HUES48 (cell line): ENCODE measurements at regions not wholly inside any gene's neighbourhood (a gene's known extent, or its start where the extent isn't known, plus 50 kb on each side); places are given as distances from the start of the nearest gene placed in this dataset.

Experiments
- H3K27ac ChIP-seq: one replicate; pipeline ENCODE4 v1.7.0; 2013; ENCODE audit warnings: low read depth, low read length, inconsistent platforms
- H3K27me3 ChIP-seq: 2 replicates; pipeline ENCODE4 v1.6.1; 2013; ENCODE audit warnings: mild to moderate bottlenecking, low read length; ENCODE audit not compliant: control insufficient read depth, insufficient read depth
- H3K36me3 ChIP-seq: 2 replicates; pipeline ENCODE4 v1.6.1; 2013; ENCODE audit warnings: low read length; ENCODE audit not compliant: control insufficient read depth, insufficient read depth
- H3K4me1 ChIP-seq: 2 replicates; pipeline ENCODE4 v1.6.1; 2013; ENCODE audit warnings: mild to moderate bottlenecking, low read length; ENCODE audit not compliant: control insufficient read depth, insufficient read depth
- H3K4me3 ChIP-seq: 2 replicates; pipeline ENCODE4 v1.5.1; 2013; ENCODE audit warnings: mild to moderate bottlenecking, low read depth, low read length
- H3K9ac ChIP-seq: 2 replicates; pipeline ENCODE4 v1.6.1; 2013; ENCODE audit warnings: mild to moderate bottlenecking, low read depth, low read length, moderate library complexity
- H3K9me3 ChIP-seq: 2 replicates; pipeline ENCODE4 v1.6.1; 2013; ENCODE audit warnings: low read length; ENCODE audit not compliant: control insufficient read depth, insufficient read depth

GRCh38 chr10:8766899-8767298 is 712.4 kb downstream of the GATA3 start:
- no peak overlapping the region for H3K4me3 ChIP-seq
- H3K27me3 ChIP-seq: no peaks in the 10 kb centered on the region
- H3K4me1 ChIP-seq: peaks cover 16% of the 10 kb centered on the region
- H3K9ac ChIP-seq: no peak overlapping the region
- H3K9me3 ChIP-seq: no peaks in the 10 kb centered on the region
- H3K27ac ChIP-seq: no peak overlapping the region
- no peaks in the 10 kb centered on the region for H3K36me3 ChIP-seq

GRCh38 chr10:8767591-8767990 is 713.1 kb downstream of the GATA3 start:
- no peaks in the 10 kb centered on the region for H3K9me3 ChIP-seq
- no peak overlapping the region for H3K9ac ChIP-seq
- no peaks in the 10 kb centered on the region for H3K36me3 ChIP-seq
- no peak overlapping the region for H3K27ac ChIP-seq
- H3K4me1 ChIP-seq: peaks cover 16% of the 10 kb centered on the region
- H3K27me3 ChIP-seq: no peaks in the 10 kb centered on the region
- no peak overlapping the region for H3K4me3 ChIP-seq

GRCh38 chr10:8768341-8768740 is 713.9 kb downstream of the GATA3 start:
- no peaks in the 10 kb centered on the region for H3K36me3 ChIP-seq
- no peaks in the 10 kb centered on the region for H3K9me3 ChIP-seq
- peaks cover 16% of the 10 kb centered on the region for H3K4me1 ChIP-seq
- H3K9ac ChIP-seq: no peak overlapping the region
- no peak overlapping the region for H3K27ac ChIP-seq
- no peak overlapping the region for H3K4me3 ChIP-seq
- H3K27me3 ChIP-seq: no peaks in the 10 kb centered on the region

GRCh38 chr10:8768852-8769251 is 714.4 kb downstream of the GATA3 start:
- Histone ChIP-seq H3K27me3 (no peaks in the 10 kb centered on the region), H3K9ac (no peak overlapping the region)

GRCh38 chr10:8776926-8777622 is 722.6 kb downstream of the GATA3 start:
- Histone ChIP-seq H3K36me3 (no peaks in the 10 kb centered on the region), H3K27me3 (no peaks in the 10 kb centered on the region), H3K4me1 (no peaks in the 10 kb centered on the region), H3K4me3 (no peak overlapping the region), H3K27ac (no peak overlapping the region), H3K9ac (no peak overlapping the region), H3K9me3 (no peaks in the 10 kb centered on the region)

More at GRCh38 chr10:8768852-8769251, 714.4 kb downstream of the GATA3 start:
- no peaks in the 10 kb centered on the region for H3K36me3 ChIP-seq
- H3K4me1 ChIP-seq: peaks cover 16% of the 10 kb centered on the region
- H3K4me3 ChIP-seq: no peak overlapping the region
- H3K9me3 ChIP-seq: no peaks in the 10 kb centered on the region
- H3K27ac ChIP-seq: no peak overlapping the region

GRCh38 chr10:8778713-8779112 is 724.2 kb downstream of the GATA3 start:
- H3K4me1 ChIP-seq: no peaks in the 10 kb centered on the region

GRCh38 chr10:8787649-8788048 is 733.2 kb downstream of the GATA3 start:
- Histone ChIP-seq H3K27ac (no peak overlapping the region), H3K9ac (no peak overlapping the region), H3K4me3 (no peak overlapping the region), H3K27me3 (no peaks in the 10 kb centered on the region), H3K4me1 (no peaks in the 10 kb centered on the region), H3K9me3 (peaks cover 2% of the 10 kb centered on the region; the same call in 1 of the 2 replicates), H3K36me3 (no peaks in the 10 kb centered on the region)

More at GRCh38 chr10:8778713-8779112, 724.2 kb downstream of the GATA3 start:
- Histone ChIP-seq H3K9ac (no peak overlapping the region), H3K27me3 (no peaks in the 10 kb centered on the region), H3K27ac (no peak overlapping the region), H3K4me3 (no peak overlapping the region), H3K9me3 (no peaks in the 10 kb centered on the region), H3K36me3 (no peaks in the 10 kb centered on the region)

- no peak overlapping the region for H3K4me3 ChIP-seq
- peaks cover 2% of the 10 kb centered on the region; the same call in 1 of the 2 replicates for H3K9me3 ChIP-seq
- H3K36me3 ChIP-seq: no peaks in the 10 kb centered on the region
- H3K4me1 ChIP-seq: no peaks in the 10 kb centered on the region
- H3K27me3 ChIP-seq: no peaks in the 10 kb centered on the region
- H3K27ac ChIP-seq: no peak overlapping the region
- no peak overlapping the region for H3K9ac ChIP-seq
Observed at GRCh38 chr10:8790390-8790789, 735.9 kb downstream of the GATA3 start.

- H3K4me1 ChIP-seq: no peaks in the 10 kb centered on the region
- H3K9me3 ChIP-seq: no peaks in the 10 kb centered on the region
- H3K27ac ChIP-seq: no peak overlapping the region
- H3K9ac ChIP-seq: no peak overlapping the region
- H3K36me3 ChIP-seq: no peaks in the 10 kb centered on the region
- H3K27me3 ChIP-seq: no peaks in the 10 kb centered on the region
- no peak overlapping the region for H3K4me3 ChIP-seq
Observed at GRCh38 chr10:8794860-8795259, 740.4 kb downstream of the GATA3 start.

- Histone ChIP-seq H3K9ac (no peak overlapping the region), H3K36me3 (no peaks in the 10 kb centered on the region), H3K4me3 (no peak overlapping the region), H3K9me3 (no peaks in the 10 kb centered on the region), H3K4me1 (peaks cover 5% of the 10 kb centered on the region; the same call in 1 of the 2 replicates), H3K27me3 (peaks cover 3% of the 10 kb centered on the region; the same call in 1 of the 2 replicates), H3K27ac (no peak overlapping the region)
Observed at GRCh38 chr10:8800426-8800825, 745.9 kb downstream of the GATA3 start.

GRCh38 chr10:8803992-8804391 is 749.5 kb downstream of the GATA3 start:
- Histone ChIP-seq H3K9me3 (no peaks in the 10 kb centered on the region), H3K36me3 (no peaks in the 10 kb centered on the region), H3K4me3 (no peak overlapping the region), H3K9ac (no peak overlapping the region), H3K27me3 (peaks cover 6% of the 10 kb centered on the region; the same call in 1 of the 2 replicates), H3K4me1 (peaks cover 5% of the 10 kb centered on the region; the same call in 1 of the 2 replicates), H3K27ac (no peak overlapping the region)
